C4-2B (cell line): ENCODE measurements at regions not wholly inside any gene's neighbourhood (a gene's known extent, or its start where the extent isn't known, plus 50 kb on each side); places are given as distances from the start of the nearest gene placed in this dataset.

ENCODE experiments used
- CTCF ChIP-seq: fragments of 450-650 bp; conservative IDR thresholded peaks from 2 replicates; pipeline ENCODE4 v1.5.1; 2017; ENCODE audit warnings: mild to moderate bottlenecking
- ZFX ChIP-seq: fragments of 450-650 bp; IDR thresholded peaks from 2 replicates; pipeline ENCODE4 v1.6.1; 2017

GRCh38 chr13:50230662-50230978, 215.4 kb downstream of the KCNRG start:
- TF ChIP-seq CTCF (no peak), ZFX (no peak)
